Activated naive CD8-positive, alpha-beta T cell treated with anti-CD3 and anti-CD28 coated beads, Interleukin-2, amount 50 U/mL, for 16 hours (primary cell): ENCODE measurements at regions not wholly inside any gene's neighbourhood (a gene's known extent, or its start where the extent isn't known, plus 50 kb on each side); places are given as distances from the start of the nearest gene placed in this dataset.

Experiments used
- DNase-seq: peaks from one replicate; pipeline ENCODE4 v3.0.0-alpha.2; 2020; ENCODE audit warnings: low read depth, low spot score

GRCh38 chr2:176388861-176389260, 119.6 kb downstream of the MTX2 start:
- DNase-seq, result no peak

GRCh38 chr2:176390276-176391147, 121.3 kb downstream of the MTX2 start:
- DNase-seq, result no peak

DNA sequence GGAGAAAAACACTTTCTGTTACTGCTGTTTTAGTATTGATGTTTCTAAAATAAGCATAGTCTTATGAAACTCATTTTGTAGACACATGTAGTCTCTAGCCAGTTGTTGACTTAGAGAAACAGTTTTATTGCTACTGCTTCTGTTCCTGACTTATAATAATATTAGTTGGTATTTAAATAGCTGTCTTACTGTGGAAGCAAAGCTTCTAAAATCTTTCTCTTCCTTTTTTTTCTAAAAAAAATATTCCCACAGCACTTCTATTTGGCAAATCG, 121.8 kb downstream of the MTX2 start:
- no peak for DNase-seq

GRCh38 chr2:176392249-176392648, 123.0 kb downstream of the MTX2 start:
- no peak for DNase-seq

GRCh38 chr2:176392744-176393414, 123.6 kb downstream of the MTX2 start:
- no peak for DNase-seq

DNA sequence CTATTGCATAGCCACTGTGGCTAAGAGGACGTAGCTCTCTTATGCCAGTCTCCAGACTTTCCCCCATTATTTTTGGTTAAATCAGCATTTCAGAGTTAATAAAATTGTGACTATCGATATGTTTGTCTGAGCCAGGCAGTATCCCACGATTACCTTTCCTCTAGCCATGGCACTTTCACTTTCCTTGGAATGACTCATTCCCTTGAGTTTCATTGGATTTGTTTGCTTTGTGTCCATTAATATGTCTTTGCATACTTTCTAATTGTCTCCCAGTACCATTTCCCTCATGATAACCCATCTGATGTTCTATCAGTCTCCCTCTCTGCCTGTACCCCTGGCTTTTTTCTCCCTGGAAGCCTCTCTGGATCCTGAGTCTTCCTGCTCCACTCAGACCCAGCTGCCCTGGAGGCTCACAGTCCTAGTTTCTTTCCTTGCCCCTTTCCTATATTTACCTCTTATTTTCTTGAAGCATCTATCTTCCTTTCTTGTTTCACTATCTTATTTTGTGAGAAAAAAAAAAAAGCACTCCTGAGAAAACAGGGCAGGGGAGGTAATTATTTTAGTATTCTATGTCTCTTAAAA, 126.1 kb downstream of the MTX2 start:
- no peak for DNase-seq

- DNase-seq, result no peak
Observed at GRCh38 chr2:176398243-176399073, 129.2 kb downstream of the MTX2 start.

DNA sequence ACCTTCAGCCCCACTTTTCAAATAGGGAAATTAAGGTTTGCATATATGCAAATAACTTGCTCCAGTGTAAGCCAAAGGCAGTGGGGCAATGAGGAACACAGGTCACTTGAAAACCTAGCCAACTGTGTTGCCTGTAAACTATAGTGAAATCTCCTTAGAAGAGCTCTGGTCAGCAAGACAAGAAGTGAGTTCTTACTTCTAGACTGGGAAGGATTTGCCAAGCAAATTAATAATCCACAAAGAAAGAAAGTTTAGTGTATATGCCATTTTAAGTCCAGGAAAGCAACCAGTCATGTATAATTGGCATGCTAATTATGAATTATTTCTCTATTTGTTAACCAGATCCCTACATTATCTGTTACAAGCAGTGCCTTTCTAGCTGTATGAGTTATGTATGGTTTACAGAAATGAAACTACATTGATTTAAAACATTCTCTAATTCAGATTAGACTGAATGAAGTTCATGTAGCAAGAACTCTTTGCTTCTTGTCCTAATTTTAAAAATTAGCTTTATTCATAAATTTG, 129.9 kb downstream of the MTX2 start:
- DNase-seq, result no peak

- no peak for DNase-seq
Observed at GRCh38 chr2:176405477-176405876, 136.2 kb downstream of the MTX2 start.

DNA sequence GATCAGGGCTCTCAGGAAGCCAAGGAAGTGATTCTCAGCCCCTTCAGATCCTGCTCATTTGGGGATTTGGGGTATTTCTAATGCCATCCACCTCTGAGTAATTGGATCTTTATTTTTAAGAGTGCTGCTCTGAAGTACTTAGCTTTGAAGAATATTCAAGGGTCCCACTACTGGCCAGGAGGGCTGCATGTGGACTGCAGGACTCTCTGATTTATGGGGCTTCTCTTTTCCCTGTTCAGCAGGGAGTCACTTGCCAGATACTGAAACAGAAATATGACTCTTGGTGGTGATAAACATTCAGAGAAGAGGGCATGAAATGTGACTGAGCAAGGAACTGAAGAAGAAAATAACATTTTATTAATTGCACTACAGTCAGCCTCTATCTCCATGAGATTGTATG, 138.5 kb downstream of the MTX2 start:
- no peak for DNase-seq

DNA sequence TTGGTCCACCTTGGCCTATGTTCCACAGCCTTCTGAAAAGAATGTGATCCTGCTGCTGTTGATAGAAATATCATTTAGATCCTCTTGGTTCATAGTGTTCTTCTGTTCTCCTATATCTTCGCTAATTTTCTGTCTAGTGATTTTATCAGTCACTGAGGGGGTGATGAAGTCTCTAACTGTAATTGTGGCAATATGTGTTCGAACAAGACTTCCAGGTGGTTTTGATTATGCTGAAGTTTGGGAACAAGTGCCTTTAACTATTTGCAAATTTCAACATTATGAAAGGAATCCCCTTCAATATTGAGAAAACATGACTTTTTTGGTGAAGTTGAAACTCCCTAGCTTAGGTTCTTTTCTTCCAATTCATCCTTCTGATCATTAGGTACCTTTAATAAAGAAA, 140.4 kb downstream of the MTX2 start:
- no peak for DNase-seq

GRCh38 chr2:176412136-176412535, 142.9 kb downstream of the MTX2 start:
- DNase-seq, result no peak

GRCh38 chr2:176413786-176414185, 144.5 kb downstream of the MTX2 start:
- no peak for DNase-seq

- no peak for DNase-seq
Observed at GRCh38 chr2:176414641-176415040, 145.4 kb downstream of the MTX2 start.

- no peak for DNase-seq
Observed at GRCh38 chr2:176415174-176415895, 146.1 kb downstream of the MTX2 start.

GRCh38 chr2:176415937-176416499, 146.8 kb downstream of the MTX2 start:
- no peak for DNase-seq

- no peak for DNase-seq
Observed at GRCh38 chr2:176418768-176419167, 149.5 kb downstream of the MTX2 start.

- no peak for DNase-seq
Observed at GRCh38 chr2:176419591-176420071, 150.4 kb downstream of the MTX2 start.

- no peak for DNase-seq
Observed at GRCh38 chr2:176421297-176422050, 152.2 kb downstream of the MTX2 start.

DNA sequence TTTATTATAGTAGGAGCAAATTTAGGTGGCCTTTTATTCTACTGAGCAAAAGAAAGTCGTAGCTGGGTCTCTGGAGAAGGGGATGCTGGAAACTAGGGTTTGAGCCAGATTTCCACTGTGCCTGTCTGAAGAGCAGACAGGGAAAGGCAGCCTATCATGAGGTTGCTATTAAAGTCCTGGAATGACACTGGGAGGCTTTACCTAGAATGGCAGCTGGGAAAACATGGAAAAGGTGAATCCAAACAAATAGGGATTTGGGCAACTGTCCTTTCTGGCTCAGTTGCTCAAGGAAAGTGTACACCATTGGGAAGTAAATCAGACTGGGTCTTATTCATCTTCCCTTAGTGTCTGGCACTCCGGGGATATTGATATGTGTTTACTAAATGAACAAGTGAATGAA, 154.6 kb downstream of the MTX2 start:
- no peak for DNase-seq
